Osteoblast (primary cell): ENCODE measurements at regions not wholly inside any gene's neighbourhood (a gene's known extent, or its start where the extent isn't known, plus 50 kb on each side); places are given as distances from the start of the nearest gene placed in this dataset.

Experiments used
- DNase-seq: peaks from one replicate; pipeline ENCODE4 v3.0.0; 2011; ENCODE audit warnings: low spot score, mixed read lengths; ENCODE audit not compliant: insufficient read length; ENCODE audit errors: missing footprints
- H2AFZ ChIP-seq: 2 replicates; pipeline ENCODE4 v1.6.0; 2011; ENCODE audit warnings: mild to moderate bottlenecking, low read length
- H3K27ac ChIP-seq: 2 replicates; pipeline ENCODE4 v1.5.1; 2011; ENCODE audit warnings: mild to moderate bottlenecking, low read depth, low read length, moderate library complexity
- H3K27me3 ChIP-seq: 2 replicates; pipeline ENCODE4 v1.6.0; 2012; ENCODE audit warnings: mild to moderate bottlenecking, control low read depth, inconsistent platforms, low read length, moderate library complexity; ENCODE audit not compliant: insufficient read depth
- H3K36me3 ChIP-seq: 2 replicates; pipeline ENCODE4 v1.5.1; 2011; ENCODE audit warnings: mild to moderate bottlenecking, low read length, control low read depth, moderate library complexity; ENCODE audit not compliant: insufficient read depth
- H3K4me1 ChIP-seq: 2 replicates; pipeline ENCODE4 v1.5.1; 2011; ENCODE audit warnings: mild to moderate bottlenecking, low read length, control low read depth, moderate library complexity; ENCODE audit not compliant: insufficient read depth
- H3K4me2 ChIP-seq: 2 replicates; pipeline ENCODE4 v1.6.0; 2011; ENCODE audit warnings: mild to moderate bottlenecking, low read length; ENCODE audit not compliant: insufficient read depth
- H3K4me3 ChIP-seq: fragments of 200-600 bp; sonication (generic); 3 replicates; pipeline ENCODE4 v1.5.1; 2012; ENCODE audit warnings: mild to moderate bottlenecking, low read length, inconsistent platforms; ENCODE audit not compliant: insufficient read depth
- H3K79me2 ChIP-seq: 2 replicates; pipeline ENCODE4 v1.6.0; 2012; ENCODE audit warnings: mild to moderate bottlenecking, low read length, control low read depth, inconsistent platforms; ENCODE audit not compliant: insufficient read depth
- H3K9me3 ChIP-seq: 2 replicates; pipeline ENCODE4 v1.5.1; 2011; ENCODE audit warnings: low read depth, low read length, control low read depth
- H4K20me1 ChIP-seq: 2 replicates; pipeline ENCODE4 v1.6.0; 2012; ENCODE audit warnings: mild to moderate bottlenecking, low read length, control low read depth; ENCODE audit not compliant: insufficient read depth
- CTCF ChIP-seq: IDR thresholded peaks from 2 replicates; pipeline ENCODE4 v1.5.1; 2011; ENCODE audit warnings: mild to moderate bottlenecking, low read depth, low read length, moderate library complexity; ENCODE audit errors: extremely low read depth

GRCh38 chr22:34966980-34967565 is 98.9 kb upstream of the ISX start:
- Histone ChIP-seq H3K36me3 (no peaks in the 10 kb centered on the region), H2AFZ (no peak overlapping the region), H3K4me1 (no peaks in the 10 kb centered on the region), H3K9me3 (no peaks in the 10 kb centered on the region), H3K79me2 (no peaks in the 10 kb centered on the region), H3K4me3 (no peak overlapping the region), H3K4me2 (no peak overlapping the region), H4K20me1 (no peaks in the 10 kb centered on the region), H3K27me3 (no peaks in the 10 kb centered on the region), H3K27ac (no peak overlapping the region)
- no peak for TF ChIP-seq CTCF
- no peak for DNase-seq

- no peak overlapping the region for H3K4me2 ChIP-seq
- no peak overlapping the region for H3K27ac ChIP-seq
- H3K79me2 ChIP-seq, result no peaks in the 10 kb centered on the region
- DNase-seq, result peak; percentile 41
- H3K9me3 ChIP-seq, result no peaks in the 10 kb centered on the region
- no peaks in the 10 kb centered on the region for H3K36me3 ChIP-seq
- no peak overlapping the region for H3K4me3 ChIP-seq
- TF ChIP-seq CTCF, result no peak
- H3K27me3 ChIP-seq, result no peaks in the 10 kb centered on the region
- no peaks in the 10 kb centered on the region for H3K4me1 ChIP-seq
- H2AFZ ChIP-seq, result no peak overlapping the region
- no peaks in the 10 kb centered on the region for H4K20me1 ChIP-seq
Measured at GRCh38 chr22:34969001-34969790, 96.8 kb upstream of the ISX start.

GRCh38 chr22:34971456-34971855 is 94.5 kb upstream of the ISX start:
- no peaks in the 10 kb centered on the region for H4K20me1 ChIP-seq
- H2AFZ ChIP-seq, result no peak overlapping the region
- no peak overlapping the region for H3K27ac ChIP-seq
- no peaks in the 10 kb centered on the region for H3K27me3 ChIP-seq
- H3K4me1 ChIP-seq, result no peaks in the 10 kb centered on the region
- no peaks in the 10 kb centered on the region for H3K9me3 ChIP-seq
- no peaks in the 10 kb centered on the region for H3K36me3 ChIP-seq
- no peak overlapping the region for H3K4me2 ChIP-seq
- DNase-seq, result no peak
- H3K79me2 ChIP-seq, result no peaks in the 10 kb centered on the region
- no peak overlapping the region for H3K4me3 ChIP-seq
- no peak for TF ChIP-seq CTCF

- Histone ChIP-seq H3K27me3 (no peaks in the 10 kb centered on the region), H3K9me3 (no peaks in the 10 kb centered on the region), H4K20me1 (no peaks in the 10 kb centered on the region), H3K79me2 (no peaks in the 10 kb centered on the region), H3K4me3 (no peak overlapping the region), H3K4me1 (no peaks in the 10 kb centered on the region), H3K27ac (no peak overlapping the region), H2AFZ (no peak overlapping the region), H3K4me2 (no peak overlapping the region), H3K36me3 (no peaks in the 10 kb centered on the region)
- no peak for TF ChIP-seq CTCF
- DNase-seq, result no peak
Measured at GRCh38 chr22:34972191-34972897, 93.6 kb upstream of the ISX start.
